ENCODE measurements at regions not wholly inside any gene's neighbourhood (a gene's known extent, or its start where the extent isn't known, plus 50 kb on each side); places are given as distances from the start of the nearest gene placed in this dataset.
"Not testable (repeated sequence)": the region's sequence is repeated elsewhere in the genome, so short reads cannot be mapped to it uniquely, and the experiment has no call there.

- DNase-seq (ENCODE audit: low read depth in 2 of 2, low spot score in 1 of 2), result no peak
These were observed 191.7 kb downstream of the NDUFA10 start for GRCh38 chr2:239833269-239834109.

DNA sequence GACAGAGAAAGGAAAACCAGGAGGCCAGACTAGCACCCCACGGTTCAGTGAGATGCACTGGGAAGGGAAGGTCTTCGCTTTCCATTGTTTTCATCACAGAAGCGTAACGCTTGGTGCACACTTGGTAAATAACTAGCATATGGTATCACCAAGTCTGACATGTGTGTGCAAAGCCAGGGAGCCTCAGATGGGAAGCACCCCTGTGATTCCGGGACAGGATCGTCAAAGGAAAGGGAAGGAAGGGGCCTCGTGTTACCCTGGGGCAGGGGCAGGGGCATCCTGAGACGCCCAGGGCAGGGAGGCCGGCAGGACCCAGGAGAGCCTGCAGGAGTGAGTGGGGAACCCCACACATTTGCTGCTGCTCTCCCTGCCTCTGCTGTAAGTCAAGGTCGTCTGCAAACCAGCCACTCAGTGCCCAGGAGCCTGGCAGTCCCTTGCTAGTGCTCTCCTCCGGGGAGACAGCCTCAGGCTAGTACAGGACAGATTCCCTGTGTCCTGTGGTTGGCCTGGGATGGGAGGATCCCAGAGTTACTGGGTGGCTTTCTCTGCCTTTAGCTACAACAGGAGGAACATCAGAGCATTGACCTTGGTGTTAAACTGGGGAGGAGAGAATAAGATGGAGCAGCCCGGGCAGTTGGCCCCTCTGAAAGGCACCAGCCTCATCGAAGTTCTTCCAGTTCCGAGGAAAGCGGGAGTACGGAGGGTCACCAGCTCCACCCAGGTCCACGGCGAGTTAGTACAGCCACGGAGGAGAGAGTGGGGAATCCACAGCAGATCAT, 192.5 kb downstream of the NDUFA10 start:
- DNase-seq (ENCODE audit: low read depth in 2 of 2, low spot score in 1 of 2), result no peak

DNA sequence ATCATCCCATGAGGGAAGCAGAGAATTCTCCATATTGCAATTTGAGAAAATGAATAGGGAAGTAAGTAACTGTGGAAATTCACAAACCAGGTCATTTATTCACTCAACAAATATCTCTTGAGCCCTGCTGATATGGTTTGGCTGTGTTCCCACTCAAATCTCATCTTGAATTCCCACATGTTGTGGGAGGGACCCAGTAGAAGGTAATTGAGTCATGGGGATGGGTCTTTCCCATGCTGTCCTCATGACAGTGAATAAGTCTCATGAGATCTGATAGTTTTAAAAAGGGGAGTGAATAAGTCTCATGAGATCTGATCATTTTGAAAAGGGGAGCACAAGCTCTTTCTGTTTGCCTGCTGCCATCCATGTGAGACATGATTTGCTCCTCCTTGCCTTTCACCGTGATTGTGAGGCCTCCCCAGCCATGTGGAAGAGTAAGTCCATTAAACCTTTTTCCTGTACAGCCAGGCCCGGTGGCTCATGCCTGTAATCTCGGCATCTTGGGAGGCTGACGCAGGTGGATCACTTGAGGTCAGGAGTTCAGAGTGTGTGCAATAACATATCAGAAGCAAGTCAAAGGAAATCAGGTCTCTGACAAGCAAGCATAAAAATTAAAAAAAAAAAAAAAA, 193.2 kb downstream of the NDUFA10 start:
- DNase-seq (ENCODE audit: low read depth in 2 of 2, low spot score in 1 of 2), result no peak

- DNase-seq (ENCODE audit: low read depth in 2 of 2, low spot score in 1 of 2), result no peak
These were observed 194.0 kb downstream of the NDUFA10 start for GRCh38 chr2:239831001-239831731.

DNA sequence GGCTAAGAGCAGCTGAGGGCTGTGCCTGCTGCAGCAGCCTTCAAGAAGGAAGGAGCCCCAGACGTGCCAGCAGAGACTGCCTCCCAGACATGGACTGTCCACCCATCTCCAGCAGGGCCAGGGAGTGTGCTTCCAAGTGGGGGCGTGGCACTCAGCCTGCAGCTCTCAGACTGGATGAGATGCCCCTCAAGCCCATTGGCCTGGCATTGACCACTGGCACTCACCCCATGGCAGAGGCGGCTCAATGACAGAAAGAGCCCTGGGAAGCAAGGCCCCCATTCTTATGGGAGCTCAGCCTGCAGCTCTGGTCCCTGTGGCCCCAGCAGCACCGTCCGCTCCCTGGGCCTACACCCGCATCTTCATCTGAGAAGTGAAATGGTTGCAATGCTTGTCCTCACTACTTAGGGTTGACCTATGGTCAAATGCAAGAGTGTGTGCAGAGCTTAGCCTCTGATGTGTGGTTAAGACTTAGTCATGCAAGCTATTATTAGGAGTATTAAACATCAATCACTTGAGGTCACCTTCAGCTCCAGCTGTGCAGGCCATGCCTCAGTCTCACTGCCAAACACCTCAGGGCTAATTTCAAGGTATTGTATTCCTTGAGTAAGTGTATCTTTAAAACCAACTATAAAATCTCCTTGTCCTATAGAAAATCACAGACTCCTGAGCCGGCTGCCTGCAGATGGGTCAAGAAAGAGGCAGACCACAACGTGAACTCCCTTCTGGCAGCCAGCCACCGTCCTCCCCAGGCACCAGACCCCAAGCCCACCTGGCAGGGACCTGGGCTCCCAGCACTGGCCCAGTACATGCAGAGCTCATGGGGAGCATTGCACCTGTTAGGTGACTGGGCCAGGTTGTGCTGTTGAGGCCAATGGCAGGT, 194.8 kb downstream of the NDUFA10 start:
- no peak for DNase-seq (ENCODE audit: low read depth in 2 of 2, low spot score in 1 of 2)

DNA sequence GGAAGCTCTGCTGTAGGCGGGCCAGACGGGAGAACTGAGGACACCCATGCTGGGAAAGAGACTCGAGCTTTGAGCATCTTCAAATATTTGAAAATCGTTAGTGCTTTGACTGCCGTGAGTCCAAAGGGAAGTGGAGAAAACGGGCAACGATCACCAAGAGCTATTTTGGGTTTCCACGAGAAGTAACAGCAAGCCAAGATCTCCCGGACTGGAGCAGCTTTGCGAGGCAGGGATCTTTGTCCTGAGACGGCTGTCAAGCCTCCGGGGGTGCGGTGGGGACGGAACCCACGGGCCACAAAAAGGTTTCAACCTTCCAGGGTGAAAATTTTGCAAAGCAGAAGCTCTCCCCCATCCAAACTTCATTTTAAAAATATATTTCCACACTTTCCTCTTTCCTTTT, 195.8 kb downstream of the NDUFA10 start:
- DNase-seq (ENCODE audit: low read depth in 2 of 2, low spot score in 1 of 2), result no peak

- not testable (repeated sequence) for DNase-seq (ENCODE audit: low read depth in 2 of 2, low spot score in 1 of 2)
These were observed 196.2 kb downstream of the NDUFA10 start for GRCh38 chr2:239828973-239829275.

DNA sequence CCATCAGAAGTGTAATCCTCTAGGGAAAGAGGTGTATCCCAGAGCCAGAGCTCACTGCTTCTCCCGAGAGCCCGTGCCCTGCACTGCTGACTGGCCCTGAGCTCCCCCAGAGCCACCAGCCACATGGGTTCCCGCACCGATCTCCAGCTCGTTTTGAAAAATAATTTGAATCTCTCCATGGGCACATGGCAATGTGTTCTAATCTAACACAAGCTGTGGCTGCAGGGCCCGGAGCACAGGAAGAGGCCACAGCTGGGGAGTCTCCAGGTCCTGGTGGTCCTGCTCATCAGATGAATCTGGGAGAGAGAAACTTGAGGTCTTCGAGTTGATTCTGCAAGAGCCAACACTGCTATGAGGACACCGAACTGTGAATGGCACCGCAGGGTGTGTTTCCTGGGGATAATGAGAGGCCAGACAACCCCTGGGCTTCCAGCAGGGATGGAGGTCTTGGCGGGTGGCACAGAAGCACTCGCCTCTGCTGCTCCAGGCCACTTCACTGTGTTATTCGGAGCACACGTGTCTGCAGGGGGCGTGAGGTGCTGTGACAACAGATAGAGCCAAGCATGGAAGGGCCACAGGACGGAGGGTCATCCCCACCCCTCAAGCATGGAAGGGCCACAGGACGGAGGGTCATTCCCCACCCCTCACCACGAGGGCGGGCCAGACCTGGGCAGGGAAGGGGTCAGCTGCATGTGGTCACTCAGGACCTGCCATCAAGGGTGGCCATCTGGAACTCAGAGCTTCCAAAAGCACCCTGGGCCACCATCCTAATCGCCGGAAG, 196.8 kb downstream of the NDUFA10 start:
- no peak for DNase-seq (ENCODE audit: low read depth in 2 of 2, low spot score in 1 of 2)

- no peak for DNase-seq (ENCODE audit: low read depth in 2 of 2, low spot score in 1 of 2)
These were observed 197.6 kb downstream of the NDUFA10 start for GRCh38 chr2:239827523-239827890.

DNA sequence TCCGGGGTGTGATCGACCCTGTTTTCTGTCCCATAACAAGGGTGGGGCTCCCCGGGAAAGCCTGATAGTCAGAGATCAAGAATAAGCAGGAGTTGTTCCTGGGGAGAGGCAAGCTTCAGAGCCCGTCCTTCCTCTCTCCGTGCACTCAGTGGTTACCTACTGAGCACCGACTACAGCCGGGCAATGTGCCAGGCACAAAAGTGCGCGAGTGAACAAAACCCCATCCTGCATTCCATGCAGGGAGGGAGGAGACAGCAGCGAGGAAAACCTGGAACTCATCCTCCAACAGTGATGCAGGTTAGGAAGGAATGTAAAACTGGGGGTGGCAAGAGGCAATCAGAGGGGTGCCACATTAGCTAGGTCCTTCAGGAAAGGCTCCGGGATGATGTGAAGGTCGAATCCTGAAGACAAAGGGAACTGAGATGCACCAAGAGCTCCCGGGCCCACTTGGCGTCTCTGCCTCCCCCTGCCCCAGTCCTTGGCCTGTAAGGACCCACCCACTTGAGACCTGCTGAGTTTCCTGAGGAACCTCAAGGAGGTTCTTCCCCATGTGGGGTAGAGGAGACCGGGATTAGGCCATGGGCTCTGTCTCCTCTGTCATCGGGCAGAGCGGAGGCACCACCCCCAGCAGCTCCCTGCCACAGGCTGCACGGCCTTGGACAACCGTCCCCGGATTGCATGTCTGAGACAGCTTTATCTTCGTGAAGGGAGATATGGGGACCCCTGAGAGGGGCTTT, 198.2 kb downstream of the NDUFA10 start:
- no peak for DNase-seq (ENCODE audit: low read depth in 2 of 2, low spot score in 1 of 2)

- no peak for DNase-seq (ENCODE audit: low read depth in 2 of 2, low spot score in 1 of 2)
These were observed 198.8 kb downstream of the NDUFA10 start for GRCh38 chr2:239826376-239826775.

- DNase-seq (ENCODE audit: low read depth in 2 of 2, low spot score in 1 of 2), result no peak
These were observed 199.5 kb downstream of the NDUFA10 start for GRCh38 chr2:239825705-239825979.

- DNase-seq (ENCODE audit: low read depth in 2 of 2, low spot score in 1 of 2), result no peak
These were observed 200.1 kb downstream of the NDUFA10 start for GRCh38 chr2:239824866-239825704.

- DNase-seq (ENCODE audit: low read depth in 2 of 2, low spot score in 1 of 2), result no peak
These were observed 201.0 kb downstream of the NDUFA10 start for GRCh38 chr2:239824046-239824694.

GRCh38 chr2:239822146-239822831, 202.9 kb downstream of the NDUFA10 start:
- no peak for DNase-seq (ENCODE audit: low read depth in 2 of 2, low spot score in 1 of 2)

GRCh38 chr2:239821694-239822075, 203.5 kb downstream of the NDUFA10 start:
- no peak for DNase-seq (ENCODE audit: low read depth in 2 of 2, low spot score in 1 of 2)

Measured in stimulated activated CD8-positive, alpha-beta memory T cell treated with anti-CD3 and anti-CD28 coated beads, Interleukin-4, amount 100 ng/mL, for 1 hour (primary cell).